ENCODE measurements at regions not wholly inside any gene's neighbourhood (a gene's known extent, or its start where the extent isn't known, plus 50 kb on each side); places are given as distances from the start of the nearest gene placed in this dataset.
"Not testable (repeated sequence)": the region's sequence is repeated elsewhere in the genome, so short reads cannot be mapped to it uniquely, and the experiment has no call there.

- DNase-seq = no peak
These were observed 141.4 kb upstream of the MRPS22 start for GRCh38 chr3:139202226-139202958.

- no peak for DNase-seq
These were observed 140.9 kb upstream of the MRPS22 start for GRCh38 chr3:139202959-139203349.

GRCh38 chr3:139203752-139204151 lies 140.1 kb upstream of the MRPS22 start:
- DNase-seq = no peak

- no peak for DNase-seq
These were observed 139.1 kb upstream of the MRPS22 start for GRCh38 chr3:139204728-139205127.

GRCh38 chr3:139213936-139214335 lies 129.9 kb upstream of the MRPS22 start:
- no peak for DNase-seq

GRCh38 chr3:139216958-139217357 lies 126.9 kb upstream of the MRPS22 start:
- DNase-seq = no peak

GRCh38 chr3:139217633-139218032 lies 126.2 kb upstream of the MRPS22 start:
- no peak for DNase-seq

- no peak for DNase-seq
These were observed 125.8 kb upstream of the MRPS22 start for GRCh38 chr3:139218046-139218445.

- no peak for DNase-seq
These were observed 124.4 kb upstream of the MRPS22 start for GRCh38 chr3:139219463-139219862.

GRCh38 chr3:139222100-139222657 lies 121.6 kb upstream of the MRPS22 start:
- no peak for DNase-seq

GRCh38 chr3:139225548-139225947 lies 118.3 kb upstream of the MRPS22 start:
- no peak for DNase-seq

GRCh38 chr3:139226731-139227130 lies 117.1 kb upstream of the MRPS22 start:
- no peak for DNase-seq

- no peak for DNase-seq
These were observed 116.7 kb upstream of the MRPS22 start for GRCh38 chr3:139227165-139227564.

- no peak for DNase-seq
These were observed 116.0 kb upstream of the MRPS22 start for GRCh38 chr3:139227827-139228226.

GRCh38 chr3:139230391-139230790 lies 113.4 kb upstream of the MRPS22 start:
- no peak for DNase-seq

- DNase-seq = peak; percentile 76
These were observed 112.1 kb upstream of the MRPS22 start for GRCh38 chr3:139231555-139232281.

- DNase-seq = not testable (repeated sequence)
These were observed 111.5 kb upstream of the MRPS22 start for GRCh38 chr3:139232341-139232740.

- DNase-seq = no peak
These were observed 109.3 kb upstream of the MRPS22 start for GRCh38 chr3:139234491-139234890.

GRCh38 chr3:139235192-139235591 lies 108.6 kb upstream of the MRPS22 start:
- peak; percentile 46 for DNase-seq

- no peak for DNase-seq
These were observed 107.5 kb upstream of the MRPS22 start for GRCh38 chr3:139236336-139236735.

GRCh38 chr3:139238281-139239030 lies 105.4 kb upstream of the MRPS22 start:
- no peak for DNase-seq

- DNase-seq = no peak
These were observed 104.3 kb upstream of the MRPS22 start for GRCh38 chr3:139239550-139239949.

GRCh38 chr3:139241783-139242182 lies 102.0 kb upstream of the MRPS22 start:
- no peak for DNase-seq
